ENCODE measurements at regions not wholly inside any gene's neighbourhood (a gene's known extent, or its start where the extent isn't known, plus 50 kb on each side); places are given as distances from the start of the nearest gene placed in this dataset.
"Not testable (repeated sequence)": the region's sequence is repeated elsewhere in the genome, so short reads cannot be mapped to it uniquely, and the experiment has no call there.

DNA sequence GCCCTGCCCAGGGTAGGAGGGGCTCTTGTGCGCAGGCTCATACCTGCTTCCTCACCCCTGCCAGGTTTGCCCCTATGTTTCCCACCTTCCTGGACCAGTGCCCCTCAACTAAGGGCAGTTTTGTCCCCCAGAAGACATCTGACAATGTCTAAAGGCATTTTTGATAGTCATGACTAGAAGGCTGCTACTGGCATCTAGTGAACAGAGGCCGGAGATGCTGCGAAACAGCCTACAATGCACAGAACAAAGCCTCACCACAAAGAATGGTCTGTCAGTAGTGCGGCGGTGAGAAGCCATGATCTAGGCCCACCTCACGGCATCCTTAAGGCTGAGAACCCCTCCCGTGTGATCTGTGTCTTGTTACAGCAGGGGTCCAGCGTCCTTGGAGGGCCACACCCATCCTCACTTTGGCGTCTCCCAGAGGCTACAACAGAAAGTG, 96.0 kb downstream of the TMEM17 start:
- DNase-seq, result no peak

- no peak for DNase-seq
Measured at GRCh38 chr2:62409442-62409841, 96.6 kb downstream of the TMEM17 start.

DNA sequence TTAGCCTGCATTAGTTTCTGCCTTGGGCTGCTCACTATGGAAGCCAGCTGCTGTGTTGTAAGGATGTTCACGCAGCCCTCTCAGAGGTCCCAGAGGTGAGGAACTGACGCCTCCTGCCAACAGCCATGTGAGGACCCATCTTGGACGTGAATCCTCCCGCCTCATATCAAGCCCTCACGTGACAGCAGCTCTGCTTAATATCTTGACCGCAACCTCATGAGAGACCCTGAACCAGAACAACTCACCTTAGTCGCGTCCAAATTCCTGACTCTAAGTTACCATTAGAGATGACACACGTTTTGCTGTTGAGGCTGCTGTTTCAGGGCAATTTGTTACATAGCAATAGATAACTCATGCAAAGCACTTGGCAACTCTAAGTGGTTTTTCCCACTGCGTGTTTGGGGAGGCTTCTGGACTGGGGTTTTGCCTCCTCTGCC, 97.7 kb downstream of the TMEM17 start:
- DNase-seq, result no peak

- DNase-seq, result no peak
Measured at GRCh38 chr2:62407838-62408237, 98.2 kb downstream of the TMEM17 start.

DNA sequence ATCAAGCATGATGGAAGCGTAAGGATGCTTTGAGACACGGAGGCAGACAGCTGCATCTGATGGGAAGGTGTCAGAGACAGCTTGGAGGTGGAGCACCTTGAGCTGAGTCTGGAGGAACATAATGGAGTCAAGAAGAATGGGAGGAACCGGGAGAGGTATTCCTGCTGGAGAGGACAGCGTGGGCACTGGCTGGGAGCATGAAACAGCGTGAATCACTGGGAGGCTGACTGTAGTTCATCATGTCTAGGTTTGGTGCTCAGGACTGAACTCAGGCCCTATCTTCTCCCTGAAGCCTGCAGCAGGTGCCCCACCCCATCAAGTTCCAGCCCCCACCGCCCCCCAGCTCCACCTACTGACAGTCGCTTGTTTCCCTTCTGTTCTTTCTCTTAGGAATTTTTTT, 98.6 kb downstream of the TMEM17 start:
- DNase-seq, result no peak

DNA sequence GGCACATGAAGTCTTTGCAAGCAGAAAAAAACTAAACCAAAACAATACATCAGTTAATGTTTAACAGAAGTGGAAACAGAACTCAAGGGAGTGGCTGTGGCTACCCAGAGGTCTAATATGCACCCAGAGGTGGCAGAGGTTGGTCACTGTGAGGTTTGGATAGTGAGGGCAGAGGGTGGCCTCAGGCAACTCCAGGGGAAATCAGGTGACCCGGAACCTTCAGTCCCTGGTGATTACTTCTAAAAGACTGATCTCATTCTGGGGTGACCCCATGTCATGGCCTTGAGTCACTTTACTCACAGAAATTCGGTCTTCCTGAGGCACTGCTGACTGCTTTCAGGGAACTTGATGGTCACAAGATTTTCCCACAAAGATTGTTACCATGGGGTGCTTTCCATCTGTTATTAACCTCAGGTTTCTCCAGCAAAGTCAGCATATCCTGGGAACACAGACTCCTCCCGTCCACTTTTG, 99.4 kb downstream of the TMEM17 start:
- DNase-seq, result no peak

DNA sequence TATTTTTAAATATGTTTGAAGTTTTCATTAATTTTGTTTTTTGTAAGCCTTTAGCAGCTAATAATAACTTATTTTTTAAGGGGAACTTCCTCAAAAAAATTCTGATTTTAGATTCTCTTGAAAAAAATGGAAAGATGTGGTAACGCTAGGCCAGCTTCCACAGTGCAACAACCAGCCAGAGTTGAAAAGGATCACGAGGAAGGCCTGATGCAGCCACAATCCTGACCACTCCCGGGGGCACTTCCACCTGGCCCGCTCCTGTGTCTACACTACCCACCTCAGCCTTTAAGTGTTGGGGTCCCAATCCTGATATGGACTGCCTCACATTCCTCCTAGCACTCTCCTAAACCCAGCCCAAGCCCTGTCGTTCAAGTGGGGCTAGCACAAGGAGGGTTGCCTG, 101.1 kb downstream of the TMEM17 start:
- no peak for DNase-seq

GRCh38 chr2:62402156-62402555, 103.8 kb downstream of the TMEM17 start:
- no peak for DNase-seq

DNA sequence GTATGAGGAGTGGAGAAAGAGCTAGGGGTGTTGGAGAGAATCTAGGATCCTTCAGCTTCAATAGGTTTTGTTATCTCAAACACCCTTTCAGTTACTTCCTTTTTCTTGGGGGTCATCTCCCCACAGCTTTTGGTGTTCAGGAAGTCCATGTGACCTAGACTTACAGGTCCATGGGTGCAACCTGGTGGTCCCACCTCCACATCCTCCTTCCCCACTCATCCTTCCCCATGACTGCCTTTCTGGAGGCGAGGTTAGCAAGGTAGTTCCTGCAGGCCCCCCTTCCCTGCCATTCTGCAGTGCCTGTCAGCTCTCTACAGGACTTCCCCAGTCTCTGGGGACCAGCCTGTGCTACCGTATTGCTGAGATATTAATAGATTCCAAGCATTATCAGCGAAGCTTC, 107.6 kb downstream of the TMEM17 start:
- DNase-seq, result no peak

- no peak for DNase-seq
Measured at GRCh38 chr2:62396880-62397279, 109.1 kb downstream of the TMEM17 start.

DNA sequence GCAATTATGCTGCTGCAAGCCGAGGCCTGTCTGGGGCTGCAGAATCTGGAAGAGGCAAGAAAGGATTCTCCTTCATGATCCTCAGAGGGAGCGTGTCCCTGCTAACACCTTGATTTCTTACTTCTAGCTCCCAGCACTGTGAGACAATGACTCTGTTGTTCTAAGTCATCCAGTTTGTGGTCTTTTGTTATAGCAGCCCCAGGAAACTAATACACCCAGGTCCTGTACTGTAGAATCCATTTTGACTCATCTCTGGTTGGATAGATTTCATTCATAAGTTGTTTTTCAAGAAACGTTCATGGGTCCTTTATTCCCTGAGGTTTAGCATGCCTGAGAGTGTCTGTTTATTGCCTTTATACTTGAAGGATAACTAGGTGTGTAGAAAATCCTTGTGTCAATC, 112.7 kb downstream of the TMEM17 start:
- no peak for DNase-seq

- DNase-seq, result no peak
Measured at GRCh38 chr2:62391696-62392095, 114.3 kb downstream of the TMEM17 start.

GRCh38 chr2:62386378-62386777, 119.6 kb downstream of the TMEM17 start:
- not testable (repeated sequence) for DNase-seq

- no peak for DNase-seq
Measured at GRCh38 chr2:62383846-62384245, 122.1 kb downstream of the TMEM17 start.

- no peak for DNase-seq
Measured at GRCh38 chr2:62382757-62383156, 123.2 kb downstream of the TMEM17 start.

- no peak for DNase-seq
Measured at GRCh38 chr2:62382122-62382521, 123.9 kb downstream of the TMEM17 start.

DNA sequence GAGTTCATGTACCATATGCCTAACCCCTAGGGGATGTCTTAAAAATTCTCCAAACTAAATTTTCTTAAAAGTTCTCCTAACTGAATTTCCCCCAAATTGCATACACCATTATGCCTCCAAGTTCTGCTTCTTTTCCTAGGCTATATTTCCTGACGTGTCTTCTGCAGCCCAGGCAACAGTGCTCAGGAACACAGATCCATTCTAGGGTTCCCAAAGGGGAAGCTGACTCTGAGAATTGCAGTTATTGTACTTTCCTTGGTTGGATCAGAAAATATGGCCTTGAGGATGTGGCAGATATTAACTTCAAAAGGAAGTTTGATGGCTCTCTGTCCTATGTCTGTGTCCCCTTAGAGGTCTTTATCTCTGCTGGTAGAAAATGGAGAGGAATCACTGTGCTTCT, 124.3 kb downstream of the TMEM17 start:
- no peak for DNase-seq

DNA sequence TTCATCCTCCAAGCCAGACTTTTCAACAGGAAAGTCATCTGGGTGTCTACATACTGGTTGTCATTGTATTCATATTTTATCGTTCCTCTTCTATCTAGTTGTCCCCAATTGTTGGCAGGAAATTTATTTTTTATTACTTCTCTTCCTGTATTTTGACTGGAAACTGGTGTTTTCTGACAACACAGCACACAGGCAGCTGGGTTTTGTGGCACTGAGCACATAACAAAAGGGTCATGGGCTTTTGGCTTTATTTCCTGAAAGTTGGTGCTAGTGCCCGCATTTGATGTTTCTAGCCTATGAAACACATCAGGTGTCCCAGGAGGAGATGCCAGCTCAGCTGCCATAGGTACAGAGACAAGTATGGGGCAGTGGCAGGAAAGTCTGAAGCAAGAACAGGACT, 126.4 kb downstream of the TMEM17 start:
- DNase-seq, result no peak

- DNase-seq, result no peak
Measured at GRCh38 chr2:62375113-62375420, 130.9 kb downstream of the TMEM17 start.

DNA sequence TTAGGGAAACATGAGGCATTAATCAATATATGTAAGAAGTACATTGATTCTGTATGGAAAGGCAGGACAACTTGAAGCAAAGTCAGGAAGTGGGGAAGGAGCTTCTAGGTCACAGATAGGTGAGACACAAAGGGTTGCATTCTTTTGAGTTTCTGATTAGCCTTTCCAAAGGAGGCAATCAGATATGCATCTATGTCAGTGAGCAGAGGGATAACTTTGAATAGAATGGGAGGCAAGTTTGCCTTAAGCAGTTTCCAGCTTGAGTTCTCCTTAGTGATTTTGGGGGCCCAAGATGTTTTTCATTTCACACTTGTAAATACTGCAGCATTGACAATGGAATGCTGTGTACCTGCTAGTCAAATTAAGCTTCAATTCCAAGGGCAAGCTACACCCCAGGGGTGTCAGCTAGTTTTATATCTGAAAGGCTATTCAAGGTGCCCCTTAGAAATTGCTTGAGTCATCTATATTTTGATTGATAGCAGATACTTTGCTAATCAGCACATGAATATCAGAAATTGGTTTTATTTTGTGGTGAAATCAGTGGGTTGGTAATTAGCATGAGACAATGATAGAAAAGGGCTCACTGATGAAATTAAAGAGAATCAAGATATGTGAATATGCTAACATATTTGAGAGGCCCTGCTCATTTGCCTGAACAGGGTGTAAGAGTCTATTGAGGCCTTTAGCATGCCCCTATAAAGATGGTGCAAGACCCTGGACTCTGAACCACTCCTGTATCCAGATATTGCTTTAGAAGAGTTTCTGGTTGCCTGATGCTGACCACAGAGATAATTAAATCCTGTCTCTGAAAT, 131.5 kb downstream of the TMEM17 start:
- no peak for DNase-seq

- no peak for DNase-seq
Measured at GRCh38 chr2:62372824-62373223, 133.2 kb downstream of the TMEM17 start.

DNA sequence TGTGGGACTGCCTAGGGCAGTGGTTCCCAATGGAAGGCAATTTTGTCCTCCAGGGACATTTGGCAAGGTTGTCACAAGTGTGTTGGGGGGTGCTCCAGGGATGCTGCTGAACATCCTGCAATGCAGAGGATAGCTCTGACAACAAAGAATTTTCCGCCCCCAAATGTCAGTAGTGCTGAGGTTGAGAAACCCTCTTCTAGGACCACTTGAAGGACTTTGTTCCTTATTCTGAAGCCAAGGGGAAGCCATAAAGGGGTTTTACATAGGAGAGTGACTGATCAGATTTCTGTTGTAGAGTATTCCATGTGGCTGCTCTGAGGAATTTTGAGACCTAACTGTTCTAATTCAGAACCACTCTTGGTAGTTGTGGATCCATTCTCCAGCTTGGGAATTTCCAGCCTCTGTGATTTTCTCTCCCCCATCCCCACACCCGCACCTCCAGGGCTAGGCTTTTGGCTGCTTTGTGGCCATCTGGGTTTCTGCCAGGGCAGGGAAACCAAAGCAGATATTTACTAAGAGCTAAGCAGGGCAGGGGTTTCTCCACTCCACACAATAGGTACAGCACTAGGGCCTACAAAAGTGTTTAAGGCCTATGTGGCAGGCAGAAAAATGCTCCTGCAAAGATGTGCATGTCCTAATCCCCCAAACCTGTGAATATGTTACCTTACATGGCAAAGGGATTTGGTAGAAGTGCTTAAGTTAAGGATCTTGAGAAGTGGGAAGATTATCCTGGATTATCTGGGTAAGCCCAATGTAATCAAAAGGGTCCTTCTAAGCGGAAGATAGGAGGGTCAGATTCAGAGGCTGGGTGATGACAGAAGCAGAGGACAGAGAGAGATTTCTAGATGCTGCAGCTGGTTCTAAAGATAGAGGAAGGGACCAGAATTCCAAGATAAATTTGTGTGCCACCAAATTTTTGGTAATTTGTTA, 135.4 kb downstream of the TMEM17 start:
- no peak for DNase-seq

GRCh38 chr2:62369541-62370202, 136.3 kb downstream of the TMEM17 start:
- DNase-seq, result no peak

All from NCI-H1436 treated with DMSO at 0.1 percent for 48 hours (cell line).